SU-DHL-6 (cell line): ENCODE measurements at regions not wholly inside any gene's neighbourhood (a gene's known extent, or its start where the extent isn't known, plus 50 kb on each side); places are given as distances from the start of the nearest gene placed in this dataset.
"Not testable (repeated sequence)": the region's sequence is repeated elsewhere in the genome, so short reads cannot be mapped to it uniquely, and the experiment has no call there.

ENCODE experiments used
- H2AFZ ChIP-seq: fragments of 200-600 bp; sonication (generic); 2 replicates; pipeline ENCODE4 v1.6.1; 2014; ENCODE audit warnings: low read depth, mild to moderate bottlenecking, moderate library complexity, mixed read lengths, antibody characterized with exemption, low read length; ENCODE audit not compliant: severe bottlenecking
- H3F3A ChIP-seq: fragments of 200-600 bp; shearing (Covaris generic); 2 replicates; pipeline ENCODE4 v1.6.0; 2016; ENCODE audit warnings: antibody characterized with exemption, mild to moderate bottlenecking; ENCODE audit not compliant: insufficient read depth
- H3K27ac ChIP-seq: fragments of 200-600 bp; sonication (generic); 2 replicates; pipeline ENCODE4 v1.5.1; 2016; ENCODE audit warnings: low read depth, mild to moderate bottlenecking, low read length, moderate library complexity, mixed read lengths
- H3K27me3 ChIP-seq: fragments of 200-600 bp; sonication (generic), shearing (Covaris generic); 2 replicates; pipeline ENCODE4 v1.6.0; 2014; ENCODE audit warnings: mild to moderate bottlenecking, low read length
- H3K36me3 ChIP-seq: fragments of 200-600 bp; sonication (generic); 2 replicates; pipeline ENCODE4 v1.6.1; 2014; ENCODE audit warnings: mild to moderate bottlenecking, low read length, mixed read lengths
- H3K4me2 ChIP-seq: fragments of 300-600, 200-600 bp; shearing (Covaris generic), sonication (generic); 2 replicates; pipeline ENCODE4 v1.6.0; 2014; ENCODE audit warnings: low read length, low read depth, mild to moderate bottlenecking; ENCODE audit not compliant: poor library complexity, severe bottlenecking
- H3K4me3 ChIP-seq: fragments of 200-600 bp; sonication (generic); 2 replicates; pipeline ENCODE4 v1.5.1; 2014; ENCODE audit warnings: antibody characterized with exemption, low read length, mild to moderate bottlenecking, mixed read lengths; ENCODE audit not compliant: insufficient read depth, poor library complexity, severe bottlenecking
- H3K79me2 ChIP-seq: fragments of 200-600 bp; sonication (generic); 2 replicates; pipeline ENCODE4 v1.6.1; 2014; ENCODE audit warnings: mild to moderate bottlenecking, low read length, moderate library complexity; ENCODE audit not compliant: insufficient read depth
- H3K9ac ChIP-seq: fragments of 200-600 bp; sonication (generic); 2 replicates; pipeline ENCODE4 v1.7.0; 2014; ENCODE audit warnings: mild to moderate bottlenecking, low read length
- H3K9me2 ChIP-seq: fragments of 200-600 bp; sonication (generic); replicated peaks from 2 replicates; pipeline ENCODE4 v1.6.1; 2014; ENCODE audit warnings: low read length; ENCODE audit not compliant: insufficient read depth
- H3K9me3 ChIP-seq: fragments of 200-600 bp; sonication (generic); 2 replicates; pipeline ENCODE4 v1.6.1; 2014; ENCODE audit warnings: low read length, mixed read lengths; ENCODE audit not compliant: insufficient read depth
- H4K20me1 ChIP-seq: fragments of 200-600 bp; sonication (generic); 2 replicates; pipeline ENCODE4 v1.6.1; 2014; ENCODE audit warnings: low read depth, mild to moderate bottlenecking, antibody characterized with exemption, low read length, moderate library complexity, mixed read lengths
- EZH2phosphoT487 ChIP-seq: fragments of 200-600 bp; sonication (generic), shearing (Covaris generic); conservative IDR thresholded peaks from 2 replicates; pipeline ENCODE4 v1.6.1; 2018; ENCODE audit warnings: mild to moderate bottlenecking, antibody characterized with exemption, low read length, moderate library complexity, mixed read lengths
- TF ChIP-seq, protein P1 (sequence below): fragments of 200-600 bp; sonication (generic); IDR thresholded peaks from one replicate; pipeline ENCODE4 v1.5.1; 2017; ENCODE audit warnings: antibody characterized with exemption, mild to moderate bottlenecking, low read length, moderate library complexity; ENCODE audit not compliant: insufficient read depth, poor library complexity, severe bottlenecking

DNA sequence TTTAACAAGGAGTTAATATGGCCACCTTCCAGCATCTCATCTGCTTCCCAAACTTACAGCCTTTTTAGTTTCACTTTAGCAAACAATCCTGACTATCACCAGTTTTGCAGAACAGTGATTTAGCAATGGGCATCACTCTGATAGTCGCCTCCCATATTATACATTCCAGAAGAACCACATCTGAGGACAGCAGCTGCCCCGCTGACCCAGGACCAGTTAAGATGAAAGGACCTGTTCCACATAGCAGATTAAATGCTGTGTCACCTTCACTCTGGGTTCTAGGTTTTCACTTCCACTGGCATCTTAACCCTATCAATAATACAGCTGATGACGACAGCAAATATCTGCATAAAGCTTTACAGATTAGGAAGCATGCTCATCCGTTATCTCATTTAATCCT lies 99.8 kb downstream of the TRIM69 start:
- Histone ChIP-seq H3K4me3 (no peak overlapping the region), H3K27ac (no peak overlapping the region), H3K9ac (no peak overlapping the region), H3K36me3 (no peaks in the 10 kb centered on the region), H3K9me2 (no peaks in the 10 kb centered on the region), H3K4me2 (no peak overlapping the region), H3K27me3 (no peaks in the 10 kb centered on the region), H3K9me3 (no peaks in the 10 kb centered on the region), H3K79me2 (no peaks in the 10 kb centered on the region), H3F3A (no peaks in the 10 kb centered on the region), H2AFZ (no peak overlapping the region), H4K20me1 (no peaks in the 10 kb centered on the region)
- TF ChIP-seq, protein P1, sequence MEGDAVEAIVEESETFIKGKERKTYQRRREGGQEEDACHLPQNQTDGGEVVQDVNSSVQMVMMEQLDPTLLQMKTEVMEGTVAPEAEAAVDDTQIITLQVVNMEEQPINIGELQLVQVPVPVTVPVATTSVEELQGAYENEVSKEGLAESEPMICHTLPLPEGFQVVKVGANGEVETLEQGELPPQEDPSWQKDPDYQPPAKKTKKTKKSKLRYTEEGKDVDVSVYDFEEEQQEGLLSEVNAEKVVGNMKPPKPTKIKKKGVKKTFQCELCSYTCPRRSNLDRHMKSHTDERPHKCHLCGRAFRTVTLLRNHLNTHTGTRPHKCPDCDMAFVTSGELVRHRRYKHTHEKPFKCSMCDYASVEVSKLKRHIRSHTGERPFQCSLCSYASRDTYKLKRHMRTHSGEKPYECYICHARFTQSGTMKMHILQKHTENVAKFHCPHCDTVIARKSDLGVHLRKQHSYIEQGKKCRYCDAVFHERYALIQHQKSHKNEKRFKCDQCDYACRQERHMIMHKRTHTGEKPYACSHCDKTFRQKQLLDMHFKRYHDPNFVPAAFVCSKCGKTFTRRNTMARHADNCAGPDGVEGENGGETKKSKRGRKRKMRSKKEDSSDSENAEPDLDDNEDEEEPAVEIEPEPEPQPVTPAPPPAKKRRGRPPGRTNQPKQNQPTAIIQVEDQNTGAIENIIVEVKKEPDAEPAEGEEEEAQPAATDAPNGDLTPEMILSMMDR: no peak
- TF ChIP-seq EZH2phosphoT487: no peak

DNA sequence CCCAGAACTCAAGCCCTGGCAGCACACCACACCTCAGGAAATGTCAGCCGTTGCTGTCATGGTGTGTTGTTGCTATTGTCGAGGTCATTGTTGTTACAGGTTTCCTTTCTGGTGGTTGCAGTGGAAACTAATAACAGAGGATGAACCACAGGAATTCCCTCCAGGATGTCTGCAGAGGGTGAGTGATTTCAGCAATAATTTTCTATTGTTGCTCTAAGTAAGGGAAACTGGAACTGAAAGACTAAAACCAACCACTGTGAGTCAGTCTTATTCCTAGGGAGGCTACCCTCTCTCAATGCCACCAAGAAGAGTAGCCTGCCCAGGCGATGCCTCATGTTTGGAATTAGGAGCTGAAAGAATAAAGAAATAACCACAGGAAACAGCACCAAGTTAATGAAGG lies 102.6 kb downstream of the TRIM69 start:
- not testable (repeated sequence) for H2AFZ ChIP-seq, H3K36me3 ChIP-seq, H3K27ac ChIP-seq, H3K4me3 ChIP-seq, H3K9ac ChIP-seq, H3K79me2 ChIP-seq, H3K9me3 ChIP-seq, H4K20me1 ChIP-seq, H3K4me2 ChIP-seq, H3K9me2 ChIP-seq, H3K27me3 ChIP-seq, H3F3A ChIP-seq

DNA sequence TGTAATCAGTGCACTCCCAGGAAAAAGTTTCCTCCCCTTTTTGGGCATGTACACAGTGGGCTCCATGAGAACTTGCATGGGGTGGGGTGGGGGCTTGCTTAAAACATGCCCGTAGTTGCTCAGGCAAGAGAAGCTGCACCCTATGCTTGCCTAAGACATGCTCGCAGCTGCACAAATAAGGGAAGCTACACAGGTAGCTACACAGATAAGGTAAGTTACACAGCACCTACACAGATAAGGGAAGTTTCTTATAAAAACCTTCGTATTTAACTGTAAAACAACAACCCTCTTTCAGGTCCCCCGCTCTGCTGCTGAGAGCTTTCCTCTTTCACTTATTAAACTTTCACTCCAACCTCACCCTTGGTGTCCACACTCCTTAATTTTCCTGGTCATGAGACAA lies 105.4 kb downstream of the TRIM69 start:
- H3K79me2 ChIP-seq, H3F3A ChIP-seq, H3K27ac ChIP-seq, H4K20me1 ChIP-seq, H3K4me2 ChIP-seq, H3K27me3 ChIP-seq, H3K9me3 ChIP-seq, H2AFZ ChIP-seq, H3K9ac ChIP-seq, H3K4me3 ChIP-seq, H3K36me3 ChIP-seq, H3K9me2 ChIP-seq: not testable (repeated sequence)

DNA sequence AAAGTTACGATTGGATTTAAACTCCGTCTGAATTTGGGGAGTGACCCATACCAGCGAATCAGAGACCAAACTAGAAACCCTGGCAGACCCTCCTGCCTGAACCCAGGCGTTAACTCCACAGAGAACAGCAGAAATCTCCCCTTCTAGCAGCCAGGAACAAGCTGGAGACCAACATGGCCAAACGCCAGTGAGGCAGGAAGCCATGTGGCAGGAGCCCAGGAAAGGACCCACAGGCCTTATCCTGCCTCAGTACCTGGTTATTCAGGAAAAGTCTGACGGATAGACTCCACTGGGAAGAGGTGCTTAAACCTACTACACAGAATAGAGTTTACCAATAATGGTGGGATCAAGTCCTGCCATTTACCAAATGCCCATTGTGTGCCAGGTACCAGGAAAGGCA lies 106.6 kb downstream of the TRIM69 start:
- H3K9me2 ChIP-seq, H3F3A ChIP-seq, H3K36me3 ChIP-seq, H2AFZ ChIP-seq, H4K20me1 ChIP-seq, H3K9ac ChIP-seq, H3K9me3 ChIP-seq, H3K79me2 ChIP-seq, H3K27me3 ChIP-seq, H3K4me3 ChIP-seq, H3K4me2 ChIP-seq, H3K27ac ChIP-seq: not testable (repeated sequence)

DNA sequence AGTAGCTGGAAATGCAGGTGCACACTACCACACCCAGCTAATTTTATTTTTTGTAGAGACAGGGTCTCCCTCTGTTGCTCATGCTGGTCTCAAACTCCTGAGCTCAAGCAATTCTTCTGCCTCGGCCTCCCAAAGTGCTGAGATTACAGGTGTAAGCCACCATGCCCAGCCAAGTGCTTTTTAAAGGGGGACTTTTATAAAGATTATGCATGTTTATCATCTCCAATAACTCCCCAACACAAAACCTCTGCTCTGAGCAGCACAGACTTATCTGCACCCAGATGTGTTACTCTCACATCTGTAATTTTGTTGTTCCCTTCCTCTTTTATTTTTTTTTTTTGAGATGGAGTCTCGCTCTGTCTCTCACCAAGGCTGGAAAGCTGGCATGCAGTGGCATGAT lies 108.6 kb downstream of the TRIM69 start:
- H3K4me2 ChIP-seq, H4K20me1 ChIP-seq, H3K27me3 ChIP-seq, H3K4me3 ChIP-seq, H3K9me2 ChIP-seq, H3K36me3 ChIP-seq, H3K27ac ChIP-seq, H3K9me3 ChIP-seq, H3K79me2 ChIP-seq, H3F3A ChIP-seq, H3K9ac ChIP-seq, H2AFZ ChIP-seq: not testable (repeated sequence)

DNA sequence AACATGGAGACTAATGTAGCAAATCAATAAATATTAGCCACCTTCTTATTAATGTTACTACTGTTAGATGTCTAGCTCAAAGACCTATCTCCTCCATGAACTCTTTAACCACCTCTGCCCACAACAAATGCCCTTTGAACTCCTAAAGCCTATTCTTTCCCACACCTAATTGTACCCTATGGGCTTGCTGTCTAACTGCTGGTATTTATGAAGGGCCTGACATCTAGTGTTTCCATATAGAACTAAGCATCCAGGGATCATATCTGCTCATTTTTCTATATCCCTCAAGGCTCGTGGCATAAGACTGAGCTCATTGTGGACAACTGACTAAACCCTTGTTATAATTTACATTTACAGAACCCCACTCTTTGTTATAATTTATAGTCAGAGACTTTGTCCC lies 109.8 kb downstream of the TRIM69 start:
- not testable (repeated sequence) for H3K4me3 ChIP-seq, H3K9ac ChIP-seq, H3F3A ChIP-seq, H3K9me3 ChIP-seq, H3K4me2 ChIP-seq, H3K9me2 ChIP-seq, H4K20me1 ChIP-seq, H3K27me3 ChIP-seq, H3K27ac ChIP-seq, H3K36me3 ChIP-seq, H2AFZ ChIP-seq, H3K79me2 ChIP-seq

DNA sequence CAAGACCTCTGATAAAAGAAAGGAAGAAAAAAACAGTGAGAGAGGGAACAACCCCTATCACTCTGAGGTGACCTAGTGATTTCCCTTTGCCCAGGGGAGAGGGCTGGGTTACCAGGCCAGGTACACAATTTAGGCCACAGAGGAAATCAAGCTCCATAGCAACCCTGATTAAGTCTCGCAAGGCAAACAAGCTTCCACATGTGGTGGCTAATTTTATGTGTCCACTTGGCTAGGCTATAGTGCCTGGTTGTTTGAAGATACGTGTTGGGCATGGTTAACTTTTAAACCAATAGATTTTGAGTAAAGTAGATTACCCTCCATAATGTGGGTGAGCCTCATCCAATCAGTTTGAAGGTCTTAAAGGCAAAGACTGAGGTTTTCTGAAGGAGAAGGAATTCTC lies 108.9 kb upstream of the TERB2 start:
- not testable (repeated sequence) for H4K20me1 ChIP-seq, H3K36me3 ChIP-seq, H3K9me2 ChIP-seq, H3F3A ChIP-seq, H3K9ac ChIP-seq, H2AFZ ChIP-seq, H3K27ac ChIP-seq, H3K4me2 ChIP-seq, H3K9me3 ChIP-seq, H3K27me3 ChIP-seq, H3K79me2 ChIP-seq, H3K4me3 ChIP-seq

DNA sequence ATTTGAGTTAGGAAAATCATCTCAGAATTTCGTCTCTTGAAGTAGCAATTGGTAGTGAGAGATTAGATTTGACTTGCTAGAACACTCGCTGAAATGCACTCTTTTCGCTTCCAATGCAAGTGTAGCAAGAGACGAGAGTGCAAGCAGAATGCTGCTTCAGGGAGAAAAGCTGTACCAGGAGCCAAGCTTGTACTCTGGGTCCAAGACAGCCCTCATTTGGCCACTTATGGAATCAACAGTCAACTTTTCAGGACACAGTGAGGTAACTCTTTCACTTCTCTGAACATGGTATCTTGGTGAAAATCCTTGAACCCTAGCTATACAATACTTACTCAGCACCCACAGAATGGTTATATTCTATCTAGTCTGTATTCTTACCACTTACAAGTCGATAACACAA lies 107.6 kb upstream of the TERB2 start:
- not testable (repeated sequence) for H3K27ac ChIP-seq, H3K36me3 ChIP-seq, H3K4me3 ChIP-seq, H3K27me3 ChIP-seq, H4K20me1 ChIP-seq, H3K9me2 ChIP-seq, H3K9ac ChIP-seq, H2AFZ ChIP-seq, H3K9me3 ChIP-seq, H3K4me2 ChIP-seq, H3F3A ChIP-seq, H3K79me2 ChIP-seq
